GM10248 (cell line): ENCODE measurements at regions not wholly inside any gene's neighbourhood (a gene's known extent, or its start where the extent isn't known, plus 50 kb on each side); places are given as distances from the start of the nearest gene placed in this dataset.

Experiments used
- CTCF ChIA-PET: fragments of 300-600 bp; sonication (Branson Sonifier 250); formaldehyde crosslinking; extraction: SDS; loops from one replicate; lab custom pipeline; 2021; ENCODE audit warnings: antibody characterized with exemption; lab: Yijun Ruan, JAX
- POLR2A ChIA-PET: fragments of 350-650 bp; sonication (Branson Sonifier 250); formaldehyde crosslinking; extraction: SDS; loops from one replicate; lab custom pipeline; 2020; ENCODE audit warnings: antibody characterized with exemption; lab: Yijun Ruan, JAX
- DNase-seq: peaks from one replicate; pipeline ENCODE4 v3.0.0; 2012; ENCODE audit errors: extremely low spot score
- TF ChIP-seq, protein P1 (sequence below): IDR thresholded peaks from 2 replicates; pipeline ENCODE4 v1.5.1; 2012; ENCODE audit warnings: mild to moderate bottlenecking, low read depth; ENCODE audit errors: extremely low read depth, missing control alignments, control extremely low read depth

DNA sequence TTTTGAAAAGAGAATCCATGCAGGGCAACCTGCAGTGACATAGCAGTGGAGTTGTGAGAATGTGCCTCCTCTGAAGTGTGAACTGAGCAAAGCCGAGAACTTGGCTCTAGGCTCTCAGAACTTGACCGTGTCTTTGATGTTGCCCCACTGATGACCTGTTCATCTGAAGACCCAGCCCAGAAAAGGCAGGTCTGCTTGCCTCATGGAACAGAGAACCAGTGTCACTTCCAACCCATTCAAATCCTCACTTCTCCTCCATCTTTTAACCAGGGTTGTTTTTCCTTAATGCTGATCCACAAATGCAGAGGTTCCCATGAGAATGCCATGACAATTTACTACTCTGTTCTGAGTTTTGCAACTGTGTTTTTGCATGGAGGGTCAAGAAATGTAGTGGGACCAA, 155.4 kb downstream of the MED10 start:
- POLR2A ChIA-PET: no interaction called here
- CTCF ChIA-PET: no interaction called here
- no peak for DNase-seq
- TF ChIP-seq, protein P1, sequence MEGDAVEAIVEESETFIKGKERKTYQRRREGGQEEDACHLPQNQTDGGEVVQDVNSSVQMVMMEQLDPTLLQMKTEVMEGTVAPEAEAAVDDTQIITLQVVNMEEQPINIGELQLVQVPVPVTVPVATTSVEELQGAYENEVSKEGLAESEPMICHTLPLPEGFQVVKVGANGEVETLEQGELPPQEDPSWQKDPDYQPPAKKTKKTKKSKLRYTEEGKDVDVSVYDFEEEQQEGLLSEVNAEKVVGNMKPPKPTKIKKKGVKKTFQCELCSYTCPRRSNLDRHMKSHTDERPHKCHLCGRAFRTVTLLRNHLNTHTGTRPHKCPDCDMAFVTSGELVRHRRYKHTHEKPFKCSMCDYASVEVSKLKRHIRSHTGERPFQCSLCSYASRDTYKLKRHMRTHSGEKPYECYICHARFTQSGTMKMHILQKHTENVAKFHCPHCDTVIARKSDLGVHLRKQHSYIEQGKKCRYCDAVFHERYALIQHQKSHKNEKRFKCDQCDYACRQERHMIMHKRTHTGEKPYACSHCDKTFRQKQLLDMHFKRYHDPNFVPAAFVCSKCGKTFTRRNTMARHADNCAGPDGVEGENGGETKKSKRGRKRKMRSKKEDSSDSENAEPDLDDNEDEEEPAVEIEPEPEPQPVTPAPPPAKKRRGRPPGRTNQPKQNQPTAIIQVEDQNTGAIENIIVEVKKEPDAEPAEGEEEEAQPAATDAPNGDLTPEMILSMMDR: no peak

DNA sequence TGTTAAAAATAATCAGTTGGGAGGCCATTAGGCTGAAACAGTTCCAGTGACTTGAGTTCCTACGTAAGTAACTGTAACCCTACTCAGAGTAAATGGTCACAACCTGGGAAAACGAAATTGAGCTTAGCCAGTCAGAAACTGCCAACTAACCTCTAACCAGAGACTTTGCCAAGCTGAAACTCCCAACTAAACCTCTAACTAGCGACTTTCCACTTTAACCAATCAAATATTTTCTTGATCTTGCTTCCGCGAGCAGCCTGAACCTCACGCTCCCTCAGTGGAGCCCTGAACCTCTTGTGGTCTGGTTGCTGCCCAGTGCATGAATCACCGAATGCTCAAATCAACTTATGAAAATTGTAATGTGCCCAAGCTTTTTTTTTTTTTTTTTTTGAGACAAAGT, 156.2 kb downstream of the MED10 start:
- ChIA-PET POLR2A (no interaction called here), CTCF (interaction anchor here (0.8 to 1.5 kb wide), 2 partner anchors 9 to 29 kb away, joined by 3 to 5 read pairs; no protein-coding TSS in a partner anchor)
- no peak for DNase-seq
- TF ChIP-seq, protein P1: no peak

GRCh38 chr5:6221141-6221626, 157.2 kb downstream of the MED10 start:
- no peak for DNase-seq
- ChIA-PET POLR2A (no interaction called here), CTCF (interaction anchor here (1.5 kb wide), 1 partner anchor 10 kb away, joined by 5 read pairs; no protein-coding TSS in a partner anchor)
- TF ChIP-seq, protein P1: no peak

- no peak for DNase-seq
- CTCF ChIA-PET: no interaction called here
- TF ChIP-seq, protein P1: no peak
- POLR2A ChIA-PET: no interaction called here
Observed at GRCh38 chr5:6220346-6221088, 157.8 kb downstream of the MED10 start.

- ChIA-PET POLR2A (no interaction called here), CTCF (interaction anchor here (1.8 kb wide), 1 partner anchor 13 kb away, joined by 5 read pairs; no protein-coding TSS in a partner anchor)
- TF ChIP-seq, protein P1: no peak
- DNase-seq: no peak
Observed at GRCh38 chr5:6218517-6218916, 159.8 kb downstream of the MED10 start.

DNA sequence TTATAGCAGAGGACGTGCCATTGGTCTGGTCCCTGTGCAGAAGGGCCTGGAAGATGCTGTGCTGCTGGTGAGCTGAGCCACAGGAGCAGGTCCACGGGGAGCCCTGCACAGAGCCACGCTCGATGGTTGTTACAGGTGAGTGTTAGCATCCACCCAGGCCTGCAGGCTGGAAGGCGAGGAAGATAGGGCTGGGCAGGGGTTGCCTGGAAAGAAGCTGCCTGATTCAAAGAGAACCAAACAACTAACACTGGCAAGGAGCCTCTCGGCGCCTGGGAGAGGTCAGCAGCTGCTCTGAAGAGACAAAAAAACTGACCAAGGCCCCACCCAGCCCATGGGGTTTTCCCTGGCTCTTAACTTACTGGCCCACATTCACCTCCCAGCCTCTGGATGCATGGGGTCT, 160.2 kb downstream of the MED10 start:
- POLR2A ChIA-PET: no interaction called here

More for the DNA sequence above, 160.2 kb downstream of the MED10 start:
- CTCF ChIA-PET: interaction anchor here (1.8 kb wide), 1 partner anchor 13 kb away, joined by 5 read pairs; no protein-coding TSS in a partner anchor
- TF ChIP-seq, protein P1: no peak
- no peak for DNase-seq
